Epithelial cell of esophagus (primary cell): ENCODE measurements at regions not wholly inside any gene's neighbourhood (a gene's known extent, or its start where the extent isn't known, plus 50 kb on each side); places are given as distances from the start of the nearest gene placed in this dataset.

ENCODE experiments used
- DNase-seq: peaks from one replicate; pipeline ENCODE4 v3.0.0; 2010; ENCODE audit warnings: low read depth
- H3K4me3 ChIP-seq: 2 replicates; pipeline ENCODE4 v1.5.1; 2011; ENCODE audit warnings: mild to moderate bottlenecking, low read length, control low read depth
- TF ChIP-seq, protein P1 (sequence below): IDR thresholded peaks from 2 replicates; pipeline ENCODE4 v1.5.1; 2011; ENCODE audit warnings: low read depth, mild to moderate bottlenecking, low read length, control low read depth, inconsistent platforms; ENCODE audit not compliant: insufficient read depth; ENCODE audit errors: missing control alignments

DNA sequence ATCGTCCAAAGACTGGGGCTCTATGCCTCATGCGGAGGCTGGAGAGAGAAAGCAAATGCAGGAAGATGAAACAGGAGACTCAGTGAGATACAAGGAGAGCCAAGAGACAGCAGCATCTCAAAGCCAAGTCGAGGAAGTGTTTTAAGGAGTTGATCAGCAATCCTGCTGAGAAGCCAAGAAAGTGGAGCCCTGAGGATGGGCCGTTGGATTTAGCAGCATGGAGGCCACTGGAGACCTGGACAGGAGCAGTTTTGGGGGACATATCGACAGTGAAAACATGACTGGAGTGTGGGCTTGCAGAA is 107.4 kb upstream of the ZBTB40 start:
- no peak overlapping the region for H3K4me3 ChIP-seq
- TF ChIP-seq, protein P1, sequence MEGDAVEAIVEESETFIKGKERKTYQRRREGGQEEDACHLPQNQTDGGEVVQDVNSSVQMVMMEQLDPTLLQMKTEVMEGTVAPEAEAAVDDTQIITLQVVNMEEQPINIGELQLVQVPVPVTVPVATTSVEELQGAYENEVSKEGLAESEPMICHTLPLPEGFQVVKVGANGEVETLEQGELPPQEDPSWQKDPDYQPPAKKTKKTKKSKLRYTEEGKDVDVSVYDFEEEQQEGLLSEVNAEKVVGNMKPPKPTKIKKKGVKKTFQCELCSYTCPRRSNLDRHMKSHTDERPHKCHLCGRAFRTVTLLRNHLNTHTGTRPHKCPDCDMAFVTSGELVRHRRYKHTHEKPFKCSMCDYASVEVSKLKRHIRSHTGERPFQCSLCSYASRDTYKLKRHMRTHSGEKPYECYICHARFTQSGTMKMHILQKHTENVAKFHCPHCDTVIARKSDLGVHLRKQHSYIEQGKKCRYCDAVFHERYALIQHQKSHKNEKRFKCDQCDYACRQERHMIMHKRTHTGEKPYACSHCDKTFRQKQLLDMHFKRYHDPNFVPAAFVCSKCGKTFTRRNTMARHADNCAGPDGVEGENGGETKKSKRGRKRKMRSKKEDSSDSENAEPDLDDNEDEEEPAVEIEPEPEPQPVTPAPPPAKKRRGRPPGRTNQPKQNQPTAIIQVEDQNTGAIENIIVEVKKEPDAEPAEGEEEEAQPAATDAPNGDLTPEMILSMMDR = no peak
- no peak for DNase-seq

DNA sequence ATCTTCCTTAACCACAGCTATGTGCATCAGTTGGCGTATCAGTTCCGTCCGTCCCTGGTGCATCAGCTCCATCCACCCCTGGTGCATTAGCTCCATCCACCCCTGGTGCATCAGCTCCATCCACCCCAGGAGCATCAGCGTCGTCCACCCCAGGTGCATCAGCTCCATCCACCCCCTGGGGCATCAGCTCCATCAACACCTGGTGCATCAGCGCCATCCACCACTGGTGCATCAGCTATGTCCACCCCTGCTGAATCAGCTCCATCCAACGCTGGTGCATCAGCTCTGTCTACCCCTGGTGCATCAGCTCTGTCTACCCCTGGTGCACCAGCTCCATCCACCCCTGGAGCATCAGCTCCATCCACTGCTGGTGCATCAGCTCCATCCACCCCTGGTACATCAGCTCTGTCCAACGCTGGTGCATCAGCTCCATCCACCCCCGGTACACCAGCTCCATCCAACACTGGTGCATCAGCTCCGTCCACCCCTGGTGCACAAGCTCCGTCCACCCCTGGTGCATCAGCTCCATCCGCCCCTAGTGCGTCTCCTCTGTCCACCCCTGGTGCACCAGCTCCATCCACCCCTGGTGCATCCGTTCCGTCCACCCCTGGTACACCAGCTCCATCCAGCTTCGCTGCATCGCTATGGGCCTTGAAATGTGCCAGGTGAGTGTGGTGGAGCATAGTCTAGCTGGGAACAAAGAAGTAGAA is 106.6 kb upstream of the ZBTB40 start:
- H3K4me3 ChIP-seq = no peak overlapping the region
- no peak for DNase-seq
- TF ChIP-seq, protein P1 = no peak

DNA sequence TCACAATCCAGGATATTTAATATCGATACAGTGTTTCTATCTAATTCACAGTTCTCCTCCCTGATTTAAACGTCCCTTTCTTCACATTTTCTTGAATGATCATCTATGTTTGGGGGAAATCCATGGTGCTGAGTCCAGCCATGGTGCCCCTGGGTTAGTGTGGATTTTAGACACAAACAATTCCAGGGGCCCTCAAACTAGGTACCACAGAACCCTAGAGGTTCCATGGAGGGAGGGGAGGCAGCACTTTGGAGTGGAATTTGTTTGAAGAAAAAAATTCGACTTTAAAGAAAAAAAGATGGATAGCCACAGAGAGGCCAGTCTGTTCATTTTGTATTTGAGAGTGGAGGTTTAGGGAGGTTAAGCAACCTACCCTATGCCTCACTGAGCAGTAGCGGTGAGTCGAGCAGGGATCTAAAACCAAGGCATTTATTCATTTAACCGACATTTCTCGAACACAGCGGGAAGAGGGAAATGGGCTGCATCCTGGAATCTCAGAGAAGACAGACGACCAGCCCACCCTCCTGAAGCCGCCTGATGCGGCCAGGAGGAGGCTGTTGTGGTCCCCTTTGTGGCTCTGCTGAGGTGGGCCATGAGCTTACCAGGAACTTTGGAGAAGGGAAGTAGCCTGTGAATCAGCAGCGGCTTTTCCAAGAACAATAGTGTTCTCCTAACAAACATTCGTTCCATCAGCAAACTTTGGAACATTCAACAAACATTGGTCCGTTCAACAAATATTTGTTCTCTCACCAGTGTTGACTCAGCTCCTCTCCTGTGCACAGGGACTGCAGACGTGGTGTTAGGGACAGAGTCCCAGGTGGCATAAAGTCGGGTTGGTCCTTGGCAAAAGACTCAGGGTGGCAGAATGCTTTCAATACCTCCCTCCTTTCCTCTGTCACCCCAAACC is 103.5 kb upstream of the ZBTB40 start:
- H3K4me3 ChIP-seq = no peak overlapping the region
- DNase-seq = no peak
- TF ChIP-seq, protein P1 = no peak

DNA sequence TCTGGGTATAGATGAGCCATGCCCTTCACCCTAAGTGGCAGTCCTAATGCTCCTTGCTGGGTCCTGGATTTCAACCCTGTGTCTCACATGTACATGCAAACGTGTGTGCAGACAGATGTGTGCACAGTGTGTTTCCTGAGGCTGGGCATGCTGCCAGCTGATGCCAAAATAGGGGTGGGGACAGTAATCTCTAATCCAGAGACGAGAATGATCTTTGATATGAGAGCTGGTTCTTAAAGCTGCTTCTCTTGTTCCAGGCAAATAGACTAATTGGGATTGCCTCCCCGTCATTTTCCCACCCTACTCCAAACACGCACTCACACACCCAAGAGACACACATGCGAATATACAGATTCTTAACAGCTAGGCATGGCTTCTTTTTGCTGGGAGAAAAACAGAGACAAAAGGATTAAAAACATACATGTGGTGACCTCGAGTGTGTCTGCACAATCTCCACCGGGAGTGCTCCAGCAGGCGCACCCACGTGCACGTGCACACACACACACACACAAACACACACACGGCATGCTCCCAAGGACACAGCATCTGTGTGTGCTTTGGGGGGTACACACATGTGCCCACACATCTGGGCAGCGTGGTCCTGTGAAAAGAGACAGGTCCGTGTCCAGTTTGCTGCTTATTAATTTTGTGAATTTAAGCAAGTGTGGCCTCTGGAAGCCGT is 102.1 kb upstream of the ZBTB40 start:
- TF ChIP-seq, protein P1 = no peak
- DNase-seq = no peak
- no peak overlapping the region for H3K4me3 ChIP-seq

DNA sequence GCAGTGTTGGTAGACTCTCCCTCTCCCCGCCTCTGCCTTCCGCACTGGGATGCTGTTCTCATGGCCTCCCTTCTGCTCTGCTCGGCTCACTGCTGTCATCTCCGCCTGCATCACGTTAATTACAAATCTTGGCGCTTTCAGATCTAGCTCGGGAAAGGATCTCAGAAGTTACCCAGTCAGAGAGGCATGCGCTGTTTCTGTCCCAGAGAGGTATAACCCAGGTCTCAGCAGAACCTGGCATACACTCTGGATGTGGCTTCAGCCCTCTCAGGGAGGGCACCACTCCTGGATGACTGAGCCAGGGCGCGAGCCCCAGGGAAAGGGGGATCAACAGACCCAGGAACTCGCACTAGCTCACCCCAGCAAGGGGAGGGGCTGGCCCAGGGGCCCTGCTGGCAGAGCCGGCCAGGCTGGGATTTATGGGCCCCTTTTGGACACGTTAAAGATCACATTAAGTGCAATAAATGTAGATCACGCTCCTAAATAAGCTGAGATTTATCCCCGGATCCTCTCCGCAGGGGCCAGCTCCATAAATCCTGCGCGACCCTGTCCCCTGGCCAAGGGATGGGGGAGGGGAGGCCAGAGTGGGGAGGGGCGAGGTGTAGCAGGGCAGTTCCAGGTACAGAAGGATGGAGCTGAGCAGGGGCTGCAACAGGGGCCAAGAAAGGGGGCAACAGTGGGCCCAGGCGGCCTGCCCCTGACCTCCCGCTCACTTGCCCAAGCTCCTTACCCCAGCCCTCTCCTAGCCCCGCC is 101.3 kb upstream of the ZBTB40 start:
- no peak for DNase-seq
- TF ChIP-seq, protein P1 = no peak
- no peak overlapping the region for H3K4me3 ChIP-seq

DNA sequence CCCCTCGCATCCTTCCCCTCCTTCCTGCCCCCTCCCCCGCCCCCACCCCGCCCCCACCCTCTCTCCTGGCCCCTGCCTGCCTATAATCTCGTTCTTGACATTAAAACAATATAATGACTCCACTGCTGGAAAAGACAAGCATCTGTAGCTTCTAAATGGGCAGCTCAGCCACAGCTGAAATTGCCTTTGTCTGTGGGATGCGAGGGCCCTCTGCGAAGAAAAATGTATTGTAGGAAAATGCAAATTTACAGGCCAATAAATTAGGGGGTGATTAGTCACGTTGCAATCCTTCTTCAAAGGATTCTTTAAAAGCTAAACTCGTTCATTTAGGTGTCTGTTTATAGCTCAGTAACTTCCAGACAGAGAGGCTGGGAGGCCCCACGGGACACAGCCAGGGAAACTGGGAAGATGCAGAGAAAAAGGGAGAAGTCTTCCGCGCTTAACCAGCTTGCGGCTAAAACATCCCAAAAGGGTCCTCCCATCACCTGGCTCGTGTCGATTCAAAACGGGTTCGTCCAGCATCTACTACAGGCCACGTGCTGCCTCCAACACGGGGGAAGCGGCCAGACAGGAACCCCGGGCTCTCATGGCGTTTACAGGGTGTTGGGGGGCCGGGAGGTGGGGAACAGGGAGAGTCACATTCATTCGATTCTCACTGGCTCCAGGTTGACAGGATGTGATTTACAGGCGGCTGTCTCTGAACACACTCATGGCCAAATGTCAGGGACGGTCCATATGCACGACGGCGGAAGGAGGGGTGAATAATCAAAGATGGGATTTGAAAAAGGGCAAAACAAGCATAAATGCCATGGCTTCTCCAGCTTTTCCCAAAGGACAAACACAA is 100.5 kb upstream of the ZBTB40 start:
- TF ChIP-seq, protein P1 = no peak
- H3K4me3 ChIP-seq = no peak overlapping the region
- DNase-seq = no peak
